ENCODE measurements at regions not wholly inside any gene's neighbourhood (a gene's known extent, or its start where the extent isn't known, plus 50 kb on each side); places are given as distances from the start of the nearest gene placed in this dataset.
"Not testable (repeated sequence)": the region's sequence is repeated elsewhere in the genome, so short reads cannot be mapped to it uniquely, and the experiment has no call there.

GRCh38 chr6:16885411-16886160 lies 124.3 kb upstream of the ATXN1 start:
- H3K36me3 Mint-ChIP-seq (ENCODE audit: low read depth), result no peaks in the 10 kb centered on the region; the same call in 1 of the 2 replicates

GRCh38 chr6:16884526-16884925 lies 123.3 kb upstream of the ATXN1 start:
- Mint-ChIP-seq H3K36me3 (ENCODE audit: low read depth) (no peaks in the 10 kb centered on the region; the same call in 1 of the 2 replicates), H3K27ac (no peak overlapping the region), H3K4me3 (no peak overlapping the region), H3K9me3 (no peaks in the 10 kb centered on the region), H3K4me1 (ENCODE audit: low read depth) (peaks cover 19% of the 10 kb centered on the region), H3K27me3 (ENCODE audit: insufficient read depth) (peaks cover 10% of the 10 kb centered on the region; the same call in 1 of the 2 replicates)
- TF ChIP-seq CTCF (IDR thresholded peaks at IDR 0.05), result no peak
- DNase-seq, result no peak

More at GRCh38 chr6:16885411-16886160, 124.3 kb upstream of the ATXN1 start:
- DNase-seq, result no peak
- Mint-ChIP-seq H3K27ac (no peak overlapping the region), H3K4me1 (ENCODE audit: low read depth) (peaks cover 20% of the 10 kb centered on the region), H3K4me3 (no peak overlapping the region), H3K27me3 (ENCODE audit: insufficient read depth) (peaks cover 10% of the 10 kb centered on the region), H3K9me3 (no peaks in the 10 kb centered on the region)
- TF ChIP-seq CTCF (IDR thresholded peaks at IDR 0.05), result no peak

- H3K4me1 Mint-ChIP-seq (ENCODE audit: low read depth), result peaks cover 15% of the 10 kb centered on the region
- H3K36me3 Mint-ChIP-seq (ENCODE audit: low read depth), result no peaks in the 10 kb centered on the region; the same call in 1 of the 2 replicates
- H3K27me3 Mint-ChIP-seq (ENCODE audit: insufficient read depth), result peaks cover 10% of the 10 kb centered on the region; the same call in 1 of the 2 replicates
- no peak overlapping the region for H3K27ac Mint-ChIP-seq
- DNase-seq, result no peak
- no peak for TF ChIP-seq CTCF (IDR thresholded peaks at IDR 0.05)
- H3K4me3 Mint-ChIP-seq, result no peak overlapping the region
- no peaks in the 10 kb centered on the region for H3K9me3 Mint-ChIP-seq
Observed at GRCh38 chr6:16883414-16883813, 122.2 kb upstream of the ATXN1 start.

GRCh38 chr6:16882230-16882629 lies 121.0 kb upstream of the ATXN1 start:
- H3K9me3 Mint-ChIP-seq, result no peaks in the 10 kb centered on the region
- H3K4me1 Mint-ChIP-seq (ENCODE audit: low read depth), result peaks cover 15% of the 10 kb centered on the region
- no peak overlapping the region for H3K4me3 Mint-ChIP-seq
- no peak for TF ChIP-seq CTCF (IDR thresholded peaks at IDR 0.05)
- H3K36me3 Mint-ChIP-seq (ENCODE audit: low read depth), result peaks cover 5% of the 10 kb centered on the region; the same call in 1 of the 2 replicates
- peaks cover 12% of the 10 kb centered on the region; the same call in 1 of the 2 replicates for H3K27me3 Mint-ChIP-seq (ENCODE audit: insufficient read depth)
- no peak for DNase-seq
- no peak overlapping the region for H3K27ac Mint-ChIP-seq

- H3K9me3 Mint-ChIP-seq; H3K4me3 Mint-ChIP-seq; H3K36me3 Mint-ChIP-seq (ENCODE audit: low read depth); H3K27ac Mint-ChIP-seq; DNase-seq: not testable (repeated sequence)
- Mint-ChIP-seq H3K4me1 (ENCODE audit: low read depth) (peaks cover 21% of the 10 kb centered on the region), H3K27me3 (ENCODE audit: insufficient read depth) (peaks cover 26% of the 10 kb centered on the region)
Observed at GRCh38 chr6:16876852-16877251, 115.6 kb upstream of the ATXN1 start.

GRCh38 chr6:16876201-16876600 lies 114.9 kb upstream of the ATXN1 start:
- no peak overlapping the region for H3K4me3 Mint-ChIP-seq
- peaks cover 21% of the 10 kb centered on the region for H3K4me1 Mint-ChIP-seq (ENCODE audit: low read depth)
- peaks cover 8% of the 10 kb centered on the region; the same call in 1 of the 2 replicates for H3K36me3 Mint-ChIP-seq (ENCODE audit: low read depth)
- peak; percentile 45 for DNase-seq
- no peak overlapping the region for H3K27ac Mint-ChIP-seq
- peaks cover 24% of the 10 kb centered on the region for H3K27me3 Mint-ChIP-seq (ENCODE audit: insufficient read depth)
- no peak for TF ChIP-seq CTCF (IDR thresholded peaks at IDR 0.05)
- no peaks in the 10 kb centered on the region for H3K9me3 Mint-ChIP-seq
